Right atrium auricular region (tissue), 2 donors: ENCODE measurements at regions not wholly inside any gene's neighbourhood (a gene's known extent, or its start where the extent isn't known, plus 50 kb on each side); places are given as distances from the start of the nearest gene placed in this dataset.
"Not testable (repeated sequence)": the region's sequence is repeated elsewhere in the genome, so short reads cannot be mapped to it uniquely, and the experiment has no call there.

Experiments
- DNase-seq: peaks from one replicate; pipeline ENCODE4 v3.0.0-alpha.2; 2019; ENCODE audit warnings: low spot score
- H3K27ac ChIP-seq, 2 donors: fragments of 200-600 bp; sonication (generic); 1 replicate in 1 of 2; 2 replicates in 1 of 2; pipeline ENCODE4 v1.5.1; 2016 to 2019
- H3K27me3 ChIP-seq, 2 donors: fragments of 200-600 bp; sonication (generic); one replicate each; pipeline versions ENCODE4 v1.5.1 to v1.6.0; 2017 to 2019
- H3K36me3 ChIP-seq: fragments of 200-600 bp; sonication (generic); one replicate; pipeline ENCODE4 v1.5.1; 2016
- H3K4me1 ChIP-seq, 2 donors: fragments of 200-600 bp; sonication (generic); one replicate each; pipeline versions ENCODE4 v1.5.1 to v1.6.0; 2017 to 2019
- H3K4me3 ChIP-seq, 2 donors: fragments of 200-600 bp; sonication (generic); 1 replicate in 1 of 2; 2 replicates in 1 of 2; pipeline ENCODE4 v1.5.1; 2017 to 2019; ENCODE audit warnings: mild to moderate bottlenecking in 1 of 2, moderate library complexity in 1 of 2
- H3K9me3 ChIP-seq, 2 donors: fragments of 200-600 bp; sonication (generic); one replicate each; pipeline ENCODE4 v1.5.1; 2019
- TF ChIP-seq, protein P1 (sequence below), 2 donors: fragments of 200-600 bp; sonication (generic); IDR thresholded peaks; one replicate each; pipeline ENCODE4 v1.5.1; 2019; ENCODE audit warnings: antibody characterized with exemption in 2 of 2

- no peak for DNase-seq
- H3K4me1 ChIP-seq, result no peaks in the 10 kb centered on the region
- no peak overlapping the region for H3K27ac ChIP-seq
- no peaks in the 10 kb centered on the region for H3K27me3 ChIP-seq
- H3K9me3 ChIP-seq, result no peaks in the 10 kb centered on the region
- H3K4me3 ChIP-seq, result no peak overlapping the region
- TF ChIP-seq, protein P1, sequence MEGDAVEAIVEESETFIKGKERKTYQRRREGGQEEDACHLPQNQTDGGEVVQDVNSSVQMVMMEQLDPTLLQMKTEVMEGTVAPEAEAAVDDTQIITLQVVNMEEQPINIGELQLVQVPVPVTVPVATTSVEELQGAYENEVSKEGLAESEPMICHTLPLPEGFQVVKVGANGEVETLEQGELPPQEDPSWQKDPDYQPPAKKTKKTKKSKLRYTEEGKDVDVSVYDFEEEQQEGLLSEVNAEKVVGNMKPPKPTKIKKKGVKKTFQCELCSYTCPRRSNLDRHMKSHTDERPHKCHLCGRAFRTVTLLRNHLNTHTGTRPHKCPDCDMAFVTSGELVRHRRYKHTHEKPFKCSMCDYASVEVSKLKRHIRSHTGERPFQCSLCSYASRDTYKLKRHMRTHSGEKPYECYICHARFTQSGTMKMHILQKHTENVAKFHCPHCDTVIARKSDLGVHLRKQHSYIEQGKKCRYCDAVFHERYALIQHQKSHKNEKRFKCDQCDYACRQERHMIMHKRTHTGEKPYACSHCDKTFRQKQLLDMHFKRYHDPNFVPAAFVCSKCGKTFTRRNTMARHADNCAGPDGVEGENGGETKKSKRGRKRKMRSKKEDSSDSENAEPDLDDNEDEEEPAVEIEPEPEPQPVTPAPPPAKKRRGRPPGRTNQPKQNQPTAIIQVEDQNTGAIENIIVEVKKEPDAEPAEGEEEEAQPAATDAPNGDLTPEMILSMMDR (IDR thresholded peaks at IDR 0.05), result no peak
- no peaks in the 10 kb centered on the region for H3K36me3 ChIP-seq
Measured at GRCh38 chr6:114810468-114810867, 467.6 kb upstream of the HS3ST5 start.

DNA sequence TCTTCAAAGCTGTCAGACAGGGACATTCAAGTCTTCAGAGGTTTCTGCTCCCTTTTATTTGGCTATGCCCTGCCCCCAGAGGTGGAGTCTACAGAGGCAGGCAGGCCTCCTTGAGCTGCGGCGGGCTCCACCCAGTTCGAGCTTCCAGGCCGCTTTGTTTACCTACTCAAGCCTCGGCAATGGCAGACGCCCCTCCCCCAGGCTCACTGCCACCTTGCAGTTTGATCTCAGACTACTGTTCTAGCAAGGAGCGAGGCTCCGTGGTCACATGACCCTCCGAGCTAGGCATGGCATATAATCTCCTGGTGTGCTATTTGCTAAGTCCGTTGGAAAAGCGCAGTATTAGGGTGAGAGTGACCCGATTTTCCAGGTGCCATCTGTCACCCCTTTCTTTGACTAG is 462.6 kb upstream of the HS3ST5 start:
- H3K4me1 ChIP-seq, DNase-seq, H3K9me3 ChIP-seq, H3K4me3 ChIP-seq, H3K27me3 ChIP-seq, H3K36me3 ChIP-seq, H3K27ac ChIP-seq: not testable (repeated sequence)

DNA sequence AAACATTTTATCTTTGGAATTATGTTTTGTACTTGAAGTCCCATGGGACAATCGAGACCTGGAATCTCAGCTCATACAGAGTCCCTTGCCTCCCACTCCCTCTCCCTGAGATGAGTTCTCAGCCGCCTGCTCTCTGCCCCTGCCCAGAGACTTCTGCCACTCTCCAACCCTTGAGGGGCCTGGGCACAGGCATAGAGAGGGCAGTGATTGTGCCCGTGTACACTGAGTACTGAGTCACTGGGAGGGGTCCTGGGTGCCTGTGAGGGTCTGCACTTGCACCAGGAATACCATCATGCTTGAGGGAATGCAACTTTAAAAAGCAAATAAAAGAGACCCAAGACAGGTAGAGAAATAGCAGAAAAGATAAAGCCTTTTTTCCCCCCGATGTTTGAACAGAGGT is 453.8 kb upstream of the HS3ST5 start:
- Histone ChIP-seq H3K9me3 (no peaks in the 10 kb centered on the region), H3K36me3 (no peaks in the 10 kb centered on the region), H3K4me3 (no peak overlapping the region), H3K4me1 (no peaks in the 10 kb centered on the region), H3K27me3 (no peaks in the 10 kb centered on the region), H3K27ac (no peak overlapping the region)
- TF ChIP-seq, protein P1 (IDR thresholded peaks at IDR 0.05), result no peak
- DNase-seq, result no peak

DNA sequence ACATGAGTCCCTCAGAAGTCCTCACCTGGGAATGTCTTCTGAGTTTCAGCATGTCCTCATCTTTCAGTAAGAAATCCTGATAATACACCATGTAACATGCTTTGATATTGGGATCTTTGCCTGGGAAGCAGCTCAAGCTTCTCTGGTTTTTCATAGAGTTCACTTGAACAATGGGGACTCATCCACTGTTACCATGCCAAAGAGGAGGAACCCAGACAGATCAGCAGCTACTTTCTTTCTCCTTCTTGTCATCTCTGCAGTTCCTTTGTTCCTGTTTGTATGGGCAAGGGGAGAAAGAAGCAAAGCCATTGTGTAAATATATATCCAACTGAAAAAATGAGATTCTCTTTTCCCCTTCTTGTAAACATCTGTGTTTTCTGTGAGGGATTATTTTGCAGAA is 450.6 kb upstream of the HS3ST5 start:
- Histone ChIP-seq H3K9me3 (no peaks in the 10 kb centered on the region), H3K27me3 (no peaks in the 10 kb centered on the region), H3K4me3 (no peak overlapping the region), H3K36me3 (no peaks in the 10 kb centered on the region), H3K27ac (no peak overlapping the region), H3K4me1 (no peaks in the 10 kb centered on the region)
- TF ChIP-seq, protein P1 (IDR thresholded peaks at IDR 0.05), result no peak
- no peak for DNase-seq

DNA sequence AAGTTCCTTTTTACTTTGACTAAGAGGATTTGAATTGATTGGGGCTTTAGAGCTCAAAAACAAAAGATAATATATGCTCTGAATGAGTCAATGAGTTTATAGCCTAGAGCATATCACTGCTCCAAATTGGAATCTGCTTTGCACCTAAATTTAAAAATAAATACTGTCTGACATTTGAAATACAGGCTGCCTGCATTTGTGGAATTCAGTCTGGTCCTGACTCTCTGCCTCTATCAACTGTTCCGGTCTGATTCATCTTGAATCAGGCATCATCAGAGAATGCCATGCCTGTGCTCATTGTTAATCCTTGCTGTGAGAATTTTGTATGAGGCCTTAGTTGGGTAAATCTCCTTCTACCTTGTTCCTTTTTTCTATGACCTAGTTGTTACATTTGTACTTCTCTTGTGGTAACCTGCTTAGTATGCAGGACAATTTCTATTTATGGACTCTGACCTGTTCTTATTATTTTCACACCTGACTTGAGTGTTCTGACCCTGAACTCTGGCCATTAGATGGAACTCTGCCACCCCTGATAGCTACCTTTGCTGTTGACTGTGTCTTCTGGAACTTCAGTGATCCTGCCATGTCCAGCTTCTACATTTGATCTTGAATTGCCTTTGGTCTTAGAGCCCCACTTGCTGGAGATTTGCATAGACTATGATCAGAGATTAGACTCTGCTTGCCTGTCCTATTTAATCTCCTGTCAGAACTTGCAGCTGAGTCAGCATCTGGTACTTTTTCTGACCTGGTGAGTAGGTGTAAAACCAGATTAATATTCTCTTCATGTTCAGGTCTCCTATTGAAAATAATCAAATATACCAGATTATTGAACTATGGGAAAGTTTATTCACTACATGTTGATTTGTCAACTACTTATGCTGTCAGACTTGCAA is 442.7 kb upstream of the HS3ST5 start:
- H3K36me3 ChIP-seq, result no peaks in the 10 kb centered on the region
- no peaks in the 10 kb centered on the region for H3K4me1 ChIP-seq
- H3K9me3 ChIP-seq, result peaks cover 0 to 10% of the 10 kb centered on the region in 2 donors
- H3K27ac ChIP-seq, result no peak overlapping the region
- TF ChIP-seq, protein P1 (IDR thresholded peaks at IDR 0.05), result no peak
- H3K4me3 ChIP-seq, result no peak overlapping the region
- H3K27me3 ChIP-seq, result no peaks in the 10 kb centered on the region
- no peak for DNase-seq

DNA sequence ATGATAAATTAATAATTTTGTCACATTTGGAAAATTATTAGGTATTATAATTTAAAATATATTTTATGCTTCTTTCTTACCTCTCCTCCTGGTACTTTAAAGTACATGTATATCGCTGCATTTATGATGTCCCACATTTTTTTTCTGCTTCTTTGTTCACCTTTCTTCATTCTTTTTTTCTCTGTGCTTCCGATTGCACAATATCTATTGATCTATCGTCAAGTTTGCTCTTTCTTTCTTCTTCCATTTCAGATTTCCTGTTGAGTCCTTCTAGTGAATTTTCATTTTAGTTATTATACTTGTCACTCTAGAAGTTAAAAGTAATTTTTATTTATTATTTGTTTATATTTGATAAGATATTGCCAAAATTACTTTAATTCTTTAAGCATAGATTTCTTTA is 441.0 kb upstream of the HS3ST5 start:
- H3K36me3 ChIP-seq, result no peaks in the 10 kb centered on the region
- peaks cover 0 to 10% of the 10 kb centered on the region in 2 donors for H3K9me3 ChIP-seq
- no peak overlapping the region for H3K4me3 ChIP-seq
- no peaks in the 10 kb centered on the region for H3K4me1 ChIP-seq
- TF ChIP-seq, protein P1 (IDR thresholded peaks at IDR 0.05), result no peak
- no peak for DNase-seq
- no peak overlapping the region for H3K27ac ChIP-seq
- H3K27me3 ChIP-seq, result no peaks in the 10 kb centered on the region
